HL-60 (cell line): ENCODE measurements at regions not wholly inside any gene's neighbourhood (a gene's known extent, or its start where the extent isn't known, plus 50 kb on each side); places are given as distances from the start of the nearest gene placed in this dataset.

Experiments used
- DNase-seq, 2 experiments: peaks; one replicate each; pipeline ENCODE4 v3.0.0-alpha.2; 2010 to 2020; ENCODE audit warnings: low read depth in 1 of 2, low spot score in 1 of 2
- H3K27ac ChIP-seq: fragments of 250-450 bp; sonication (Bioruptor Pico); replicated peaks from 2 replicates; pipeline ENCODE4 v1.5.1; 2020; ENCODE audit warnings: mild to moderate bottlenecking, moderate library complexity
- H3K27me3 ChIP-seq: fragments of 250-450 bp; sonication (Bioruptor Pico); 2 replicates; pipeline ENCODE4 v1.5.1; 2021; ENCODE audit warnings: mild to moderate bottlenecking, moderate library complexity; ENCODE audit not compliant: insufficient read depth, poor library complexity, severe bottlenecking
- H3K4me3 ChIP-seq: replicated peaks from 2 replicates; pipeline ENCODE4 v1.5.1; 2011; ENCODE audit warnings: mild to moderate bottlenecking, control low read depth, low read length; ENCODE audit not compliant: insufficient read depth
- CTCF ChIP-seq: IDR thresholded peaks from one replicate; pipeline ENCODE4 v1.5.1; 2011; ENCODE audit warnings: low read length, control low read depth, inconsistent platforms; ENCODE audit not compliant: insufficient read depth
- GABPA ChIP-seq: IDR thresholded peaks from 2 replicates; pipeline ENCODE4 v1.6.1; 2012; ENCODE audit warnings: low read depth
- POLR2AphosphoS5 ChIP-seq: IDR thresholded peaks from 2 replicates; pipeline ENCODE4 v1.6.1; 2012; ENCODE audit warnings: low read depth
- REST ChIP-seq: IDR thresholded peaks from 2 replicates; pipeline ENCODE4 v1.6.1; 2012; ENCODE audit warnings: low read depth; ENCODE audit not compliant: insufficient replicate concordance
- SPI1 ChIP-seq: IDR thresholded peaks from 2 replicates; pipeline ENCODE4 v1.6.1; 2012; ENCODE audit warnings: low read depth, mild to moderate bottlenecking, borderline replicate concordance

- Histone ChIP-seq H3K27ac (no peak overlapping the region), H3K4me3 (no peak overlapping the region), H3K27me3 (no peaks in the 10 kb centered on the region)
- no peak for TF ChIP-seq CTCF
- TF ChIP-seq GABPA, result no peak
- no peak for TF ChIP-seq POLR2AphosphoS5
- TF ChIP-seq REST, result no peak
- no peak for TF ChIP-seq SPI1
- no peak for DNase-seq
Observed at GRCh38 chr10:60566096-60566495, 176.4 kb upstream of the ANK3 start.

- no peak overlapping the region for H3K4me3 ChIP-seq
- H3K27ac ChIP-seq, result no peak overlapping the region
- no peak for TF ChIP-seq GABPA
- TF ChIP-seq POLR2AphosphoS5, result no peak
- no peaks in the 10 kb centered on the region for H3K27me3 ChIP-seq
- DNase-seq, result no peak
Observed at GRCh38 chr10:60565492-60565891, 175.8 kb upstream of the ANK3 start.

- Histone ChIP-seq H3K27ac (no peak overlapping the region), H3K4me3 (no peak overlapping the region), H3K27me3 (peaks cover 2% of the 10 kb centered on the region)
- TF ChIP-seq SPI1, result no peak
- TF ChIP-seq CTCF, result no peak
- no peak for TF ChIP-seq REST
- no peak for DNase-seq
Observed at GRCh38 chr10:60564475-60564874, 174.8 kb upstream of the ANK3 start.

GRCh38 chr10:60560451-60560850 is 170.8 kb upstream of the ANK3 start:
- no peak overlapping the region for H3K4me3 ChIP-seq
- peaks cover 2% of the 10 kb centered on the region for H3K27me3 ChIP-seq
- TF ChIP-seq REST (no peak), SPI1 (no peak), CTCF (no peak), POLR2AphosphoS5 (no peak), GABPA (no peak)

More at GRCh38 chr10:60560451-60560850, 170.8 kb upstream of the ANK3 start:
- no peak for DNase-seq
- no peak overlapping the region for H3K27ac ChIP-seq
